ENCODE measurements at regions not wholly inside any gene's neighbourhood (a gene's known extent, or its start where the extent isn't known, plus 50 kb on each side); places are given as distances from the start of the nearest gene placed in this dataset.

DNA sequence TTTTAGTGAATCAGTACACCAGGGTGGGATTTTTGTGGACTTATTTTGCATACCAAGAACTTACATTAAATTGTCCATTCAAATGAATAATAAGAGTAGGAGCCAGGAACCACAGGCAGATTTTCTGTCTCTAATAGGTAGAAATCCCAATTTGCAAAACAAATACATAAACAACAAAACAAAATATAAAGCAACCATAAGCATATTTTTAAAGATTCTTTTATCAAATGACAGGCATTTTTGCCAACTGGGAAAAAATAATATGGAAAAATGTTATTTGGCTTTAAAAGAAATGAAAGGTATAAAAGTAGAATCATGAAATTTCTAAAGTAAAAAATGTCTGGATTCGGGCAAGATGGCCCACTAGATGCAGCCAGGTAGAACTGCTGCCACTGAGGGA lies 71.2 kb upstream of the PDE7B start:
- intact Hi-C loops (cut with DNase I; ENCODE audit: low total_unique reads), result no loop called here
- Histone ChIP-seq H3K4me1 (no peaks in the 10 kb centered on the region), H3K36me3 (no peaks in the 10 kb centered on the region), H3K27me3 (no peaks in the 10 kb centered on the region), H3K4me3 (no peak overlapping the region), H3K27ac (no peak overlapping the region), H3K9me3 (no peaks in the 10 kb centered on the region)
- TF ChIP-seq POLR2AphosphoS5 (IDR thresholded peaks at IDR 0.05) (no peak), POLR2A (IDR thresholded peaks at IDR 0.05) (no peak), EP300 (IDR thresholded peaks at IDR 0.05) (no peak)
- TF ChIP-seq, protein P1, sequence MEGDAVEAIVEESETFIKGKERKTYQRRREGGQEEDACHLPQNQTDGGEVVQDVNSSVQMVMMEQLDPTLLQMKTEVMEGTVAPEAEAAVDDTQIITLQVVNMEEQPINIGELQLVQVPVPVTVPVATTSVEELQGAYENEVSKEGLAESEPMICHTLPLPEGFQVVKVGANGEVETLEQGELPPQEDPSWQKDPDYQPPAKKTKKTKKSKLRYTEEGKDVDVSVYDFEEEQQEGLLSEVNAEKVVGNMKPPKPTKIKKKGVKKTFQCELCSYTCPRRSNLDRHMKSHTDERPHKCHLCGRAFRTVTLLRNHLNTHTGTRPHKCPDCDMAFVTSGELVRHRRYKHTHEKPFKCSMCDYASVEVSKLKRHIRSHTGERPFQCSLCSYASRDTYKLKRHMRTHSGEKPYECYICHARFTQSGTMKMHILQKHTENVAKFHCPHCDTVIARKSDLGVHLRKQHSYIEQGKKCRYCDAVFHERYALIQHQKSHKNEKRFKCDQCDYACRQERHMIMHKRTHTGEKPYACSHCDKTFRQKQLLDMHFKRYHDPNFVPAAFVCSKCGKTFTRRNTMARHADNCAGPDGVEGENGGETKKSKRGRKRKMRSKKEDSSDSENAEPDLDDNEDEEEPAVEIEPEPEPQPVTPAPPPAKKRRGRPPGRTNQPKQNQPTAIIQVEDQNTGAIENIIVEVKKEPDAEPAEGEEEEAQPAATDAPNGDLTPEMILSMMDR (IDR thresholded peaks at IDR 0.05), result no peak
- 93 to 97% (median 93%) methylated on average over 1 of the region's 1 CpG for WGBS, 5 donors
- no peak for DNase-seq

- intact Hi-C loops (cut with DNase I; ENCODE audit: low total_unique reads), result no loop called here
- Histone ChIP-seq H3K4me1 (no peaks in the 10 kb centered on the region), H3K27ac (no peak overlapping the region), H3K9me3 (no peaks in the 10 kb centered on the region), H3K4me3 (no peak overlapping the region), H3K36me3 (no peaks in the 10 kb centered on the region), H3K27me3 (no peaks in the 10 kb centered on the region)
- no peak for DNase-seq
- WGBS, 5 donors, result 85 to 92% (median 89%) methylated on average over 2 of the region's 2 CpGs
- no peak for TF ChIP-seq POLR2A (IDR thresholded peaks at IDR 0.05)
- no peak for TF ChIP-seq EP300 (IDR thresholded peaks at IDR 0.05)
Observed at GRCh38 chr6:135782546-135782945, 69.0 kb upstream of the PDE7B start.

DNA sequence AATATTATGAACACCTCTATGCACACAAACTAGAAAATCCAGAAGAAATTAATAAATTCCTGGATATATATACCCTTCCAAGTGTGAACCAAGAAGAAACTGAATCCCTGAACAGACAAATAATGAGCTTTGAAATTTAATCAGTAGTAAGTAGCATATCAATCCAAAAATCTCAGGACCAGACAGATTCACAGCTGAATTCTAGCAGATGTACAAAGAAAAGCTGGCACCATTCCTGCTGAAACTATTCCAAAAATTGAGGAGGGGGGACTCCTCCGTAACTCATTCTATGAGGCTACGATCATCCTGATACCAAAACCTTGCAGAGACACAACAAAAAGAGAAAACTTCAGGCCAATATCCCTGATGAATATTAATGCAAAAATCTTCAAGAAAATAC lies 67.0 kb upstream of the PDE7B start:
- H3K27me3 ChIP-seq, result no peaks in the 10 kb centered on the region
- no peaks in the 10 kb centered on the region for H3K9me3 ChIP-seq
- intact Hi-C loops (cut with DNase I; ENCODE audit: low total_unique reads), result no loop called here
- TF ChIP-seq, protein P1 (IDR thresholded peaks at IDR 0.05), result no peak
- TF ChIP-seq POLR2AphosphoS5 (IDR thresholded peaks at IDR 0.05), result no peak
- no peak for TF ChIP-seq EP300 (IDR thresholded peaks at IDR 0.05)
- no peak for TF ChIP-seq POLR2A (IDR thresholded peaks at IDR 0.05)
- no peak overlapping the region for H3K4me3 ChIP-seq
- H3K27ac ChIP-seq, result no peak overlapping the region
- no peaks in the 10 kb centered on the region for H3K36me3 ChIP-seq
- 85 to 95% (median 90%) methylated on average over 2 of the region's 2 CpGs for WGBS, 5 donors
- peaks cover 0 to 3% (median 0%) of the 10 kb centered on the region in 4 donors for H3K4me1 ChIP-seq
- no peak for DNase-seq

DNA sequence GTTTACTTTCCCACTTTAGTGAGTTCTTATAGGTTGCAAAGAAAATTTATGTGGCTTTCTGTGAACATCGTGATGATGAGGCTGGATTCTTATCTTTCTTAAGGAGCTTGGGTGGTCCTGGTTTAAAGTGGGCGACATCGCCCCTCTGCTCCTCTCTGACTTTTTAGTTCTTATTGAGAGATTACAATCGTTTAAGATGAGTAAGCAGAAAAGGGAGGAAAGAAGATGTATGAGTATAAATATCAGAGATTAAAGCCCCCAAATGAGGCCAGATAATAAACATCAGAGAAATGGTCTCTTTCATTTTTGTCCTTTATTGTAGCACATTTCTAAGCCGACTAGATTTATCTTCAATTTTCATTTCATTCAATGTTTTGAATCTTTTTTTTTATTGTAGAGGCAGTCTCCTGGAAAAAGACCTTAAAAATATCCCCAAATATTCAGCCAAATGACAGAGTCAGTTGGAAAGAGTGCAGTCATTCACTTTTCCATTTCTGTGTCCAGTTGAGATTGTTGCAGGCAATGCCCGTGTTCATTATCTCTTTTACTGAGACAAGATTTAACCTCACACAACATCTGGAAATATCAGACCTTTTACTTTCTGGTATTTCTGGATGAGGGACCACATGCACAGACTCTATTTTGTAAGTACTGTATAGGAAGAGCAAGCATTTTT lies 62.0 kb upstream of the PDE7B start:
- TF ChIP-seq POLR2AphosphoS5 (IDR thresholded peaks at IDR 0.05) (no peak), POLR2A (IDR thresholded peaks at IDR 0.05) (no peak), EP300 (IDR thresholded peaks at IDR 0.05) (no peak)
- TF ChIP-seq, protein P1 (IDR thresholded peaks at IDR 0.05), result no peak
- Histone ChIP-seq H3K36me3 (no peaks in the 10 kb centered on the region), H3K4me1 (peaks cover 0 to 8% (median 2%) of the 10 kb centered on the region in 4 donors), H3K27me3 (no peaks in the 10 kb centered on the region), H3K27ac (no peak overlapping the region), H3K9me3 (no peaks in the 10 kb centered on the region), H3K4me3 (no peak overlapping the region)
- no peak for DNase-seq
- 62 to 69% (median 65%) methylated on average over 6 of the region's 6 CpGs for WGBS, 5 donors
- intact Hi-C loops (cut with DNase I; ENCODE audit: low total_unique reads), result no loop called here

- Histone ChIP-seq H3K9me3 (no peaks in the 10 kb centered on the region), H3K4me1 (peaks cover 0 to 8% (median 2%) of the 10 kb centered on the region in 4 donors), H3K4me3 (no peak overlapping the region), H3K27me3 (no peaks in the 10 kb centered on the region), H3K27ac (no peak overlapping the region), H3K36me3 (no peaks in the 10 kb centered on the region)
- WGBS, 5 donors, result 67 to 78% (median 72%) methylated on average over 4 of the region's 4 CpGs
- TF ChIP-seq POLR2AphosphoS5 (IDR thresholded peaks at IDR 0.05), result no peak
- TF ChIP-seq EP300 (IDR thresholded peaks at IDR 0.05), result no peak
- TF ChIP-seq, protein P1 (IDR thresholded peaks at IDR 0.05), result no peak
- no peak for TF ChIP-seq POLR2A (IDR thresholded peaks at IDR 0.05)
- intact Hi-C loops (cut with DNase I; ENCODE audit: low total_unique reads), result no loop called here
- DNase-seq, result no peak
Observed at GRCh38 chr6:135791441-135791840, 60.1 kb upstream of the PDE7B start.
